ENCODE measurements at regions not wholly inside any gene's neighbourhood (a gene's known extent, or its start where the extent isn't known, plus 50 kb on each side); places are given as distances from the start of the nearest gene placed in this dataset.

DNA sequence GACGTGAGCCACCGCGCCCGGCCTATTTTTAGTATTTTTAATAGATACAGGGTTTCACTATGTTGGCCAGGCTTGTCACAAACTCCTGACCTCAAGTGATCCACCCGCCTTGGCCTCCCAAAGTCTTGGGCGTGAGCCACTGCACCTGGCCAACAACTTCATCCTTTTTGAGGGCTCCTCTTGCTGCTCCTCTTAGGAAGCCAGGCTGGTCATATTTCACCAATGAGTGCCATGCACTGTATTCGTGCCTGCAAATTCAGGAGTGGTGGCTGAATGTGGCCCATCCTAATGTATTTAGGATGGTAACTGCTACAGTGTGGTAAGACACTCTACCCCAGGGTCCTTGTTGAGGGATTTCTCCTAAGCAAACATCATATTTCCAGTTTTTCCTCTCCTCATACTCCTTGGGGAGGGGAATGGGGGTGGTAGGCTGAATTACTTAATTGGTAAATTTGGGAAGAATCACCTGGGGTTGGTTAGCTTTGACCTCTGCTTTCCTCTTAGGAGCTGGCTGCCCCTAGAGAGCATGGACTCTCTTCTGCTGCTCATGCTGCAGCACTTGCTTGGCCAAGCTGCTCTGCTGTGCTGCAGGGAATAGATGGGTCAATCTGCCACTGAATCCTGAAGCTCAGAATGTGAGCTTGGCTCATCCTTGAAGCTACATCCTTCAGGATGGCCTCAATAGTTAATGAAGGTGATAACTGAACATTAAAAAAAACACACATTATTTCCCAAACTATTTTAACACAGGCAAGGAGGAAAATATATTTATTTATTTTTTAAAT lies 167.4 kb downstream of the HS3ST1 start:
- H3K9me3 Mint-ChIP-seq = no peaks in the 10 kb centered on the region
- DNase-seq (ENCODE audit: low spot score) = no peak
- H3K36me3 Mint-ChIP-seq (ENCODE audit: low read depth) = no peaks in the 10 kb centered on the region
- H3K27me3 Mint-ChIP-seq (ENCODE audit: low read depth) = peaks cover 1% of the 10 kb centered on the region
- intact Hi-C loops (cut with micrococcal nuclease) = no loop called here
- H3K27ac Mint-ChIP-seq = no peak overlapping the region
- no peaks in the 10 kb centered on the region for H3K4me1 Mint-ChIP-seq (ENCODE audit: low read depth)
- no peak overlapping the region for H3K4me3 Mint-ChIP-seq (ENCODE audit: low read depth)

DNA sequence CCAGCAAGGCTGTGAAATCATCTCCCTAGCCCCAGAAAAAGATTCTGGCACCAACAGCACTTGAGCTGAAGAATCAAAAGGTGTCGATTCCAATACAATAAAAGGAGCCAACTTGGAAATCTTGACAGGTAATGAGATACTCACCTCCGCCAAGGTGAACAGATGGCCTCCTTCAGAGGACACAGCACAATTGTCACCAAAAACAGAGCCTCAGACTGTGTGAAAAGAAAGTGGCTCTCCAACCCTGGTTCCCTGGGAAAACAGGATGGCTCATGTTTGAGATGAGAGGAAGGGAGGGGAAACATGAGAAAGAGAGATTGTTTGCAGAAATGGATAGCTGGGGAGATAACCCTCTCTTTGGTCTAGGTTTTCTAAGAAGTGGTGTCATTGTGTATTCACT lies 168.9 kb downstream of the HS3ST1 start:
- intact Hi-C loops (cut with micrococcal nuclease) = no loop called here
- Mint-ChIP-seq H3K36me3 (ENCODE audit: low read depth) (no peaks in the 10 kb centered on the region), H3K4me1 (ENCODE audit: low read depth) (no peaks in the 10 kb centered on the region), H3K27me3 (ENCODE audit: low read depth) (no peaks in the 10 kb centered on the region), H3K9me3 (no peaks in the 10 kb centered on the region), H3K27ac (no peak overlapping the region), H3K4me3 (ENCODE audit: low read depth) (no peak overlapping the region)
- no peak for DNase-seq (ENCODE audit: low spot score)

DNA sequence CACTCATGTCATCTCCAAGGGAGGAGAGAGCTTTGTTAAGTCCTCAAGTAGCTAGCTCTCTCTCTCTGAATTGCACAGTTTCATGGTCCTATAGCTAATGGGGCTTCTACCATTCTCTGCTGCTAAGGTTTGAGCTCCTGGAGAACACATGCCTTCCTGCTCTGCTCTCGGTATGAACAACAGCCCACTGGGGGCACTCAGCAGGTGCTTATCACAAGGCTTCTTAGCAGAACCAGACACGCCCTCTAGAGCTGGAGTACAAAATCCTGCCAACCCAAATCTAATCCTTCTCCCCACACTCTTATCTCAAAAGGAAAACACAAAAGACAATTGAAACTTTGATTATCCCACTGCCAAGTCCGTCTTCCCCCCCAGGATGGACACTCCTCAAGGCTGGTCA lies 176.5 kb downstream of the HS3ST1 start:
- no peaks in the 10 kb centered on the region for H3K27me3 Mint-ChIP-seq (ENCODE audit: low read depth)
- no peak for DNase-seq (ENCODE audit: low spot score)

DNA sequence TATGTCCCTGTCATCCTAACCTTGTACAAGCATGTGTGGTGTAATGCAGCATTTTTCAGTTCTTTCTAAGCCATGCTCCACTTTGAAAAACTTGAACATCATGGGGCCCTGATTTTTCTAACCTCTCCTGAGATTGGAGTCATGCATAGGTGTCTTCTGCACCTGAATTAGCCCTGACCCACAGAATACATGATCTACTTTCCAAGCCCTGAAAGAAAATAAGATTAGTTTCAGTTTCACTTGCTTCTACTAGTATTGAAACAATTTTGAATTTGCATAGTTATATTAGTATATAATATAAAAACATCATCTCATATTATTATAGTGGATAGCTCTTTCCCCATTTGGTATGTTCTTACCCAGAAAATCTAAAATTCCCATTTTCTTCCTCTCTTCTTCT lies 178.2 kb downstream of the HS3ST1 start:
- Mint-ChIP-seq H3K9me3 (no peaks in the 10 kb centered on the region), H3K27me3 (ENCODE audit: low read depth) (no peaks in the 10 kb centered on the region), H3K27ac (no peak overlapping the region), H3K4me1 (ENCODE audit: low read depth) (no peaks in the 10 kb centered on the region), H3K36me3 (ENCODE audit: low read depth) (no peaks in the 10 kb centered on the region), H3K4me3 (ENCODE audit: low read depth) (no peak overlapping the region)
- intact Hi-C loops (cut with micrococcal nuclease) = no loop called here
- no peak for DNase-seq (ENCODE audit: low spot score)

More for the DNA sequence above, 176.5 kb downstream of the HS3ST1 start:
- no peaks in the 10 kb centered on the region for H3K9me3 Mint-ChIP-seq
- no peaks in the 10 kb centered on the region for H3K36me3 Mint-ChIP-seq (ENCODE audit: low read depth)
- H3K4me1 Mint-ChIP-seq (ENCODE audit: low read depth) = no peaks in the 10 kb centered on the region
- intact Hi-C loops (cut with micrococcal nuclease) = no loop called here
- no peak overlapping the region for H3K4me3 Mint-ChIP-seq (ENCODE audit: low read depth)
- H3K27ac Mint-ChIP-seq = no peak overlapping the region

DNA sequence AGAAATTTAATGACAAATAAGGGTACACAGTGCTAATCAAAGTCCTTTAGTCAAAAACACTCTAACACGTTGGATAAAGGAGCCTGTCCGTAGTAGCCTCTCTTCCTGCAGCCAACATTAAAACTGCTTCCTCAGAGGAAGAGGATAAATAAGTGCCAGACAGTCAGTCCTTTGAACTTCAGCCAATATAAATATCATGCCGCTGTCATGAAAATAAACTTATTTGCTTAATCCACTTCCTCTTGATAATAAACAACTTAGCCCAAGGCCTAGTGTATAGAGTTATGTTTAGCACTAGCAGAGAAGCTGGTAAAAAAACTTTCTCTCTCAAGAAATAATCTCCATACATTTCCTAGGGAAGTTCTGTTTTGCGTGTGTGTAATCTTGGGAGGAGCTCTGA lies 196.7 kb downstream of the HS3ST1 start:
- no peaks in the 10 kb centered on the region for H3K9me3 Mint-ChIP-seq
- H3K4me3 Mint-ChIP-seq (ENCODE audit: low read depth) = no peak overlapping the region
- DNase-seq (ENCODE audit: low spot score) = no peak
- no peaks in the 10 kb centered on the region for H3K4me1 Mint-ChIP-seq (ENCODE audit: low read depth)
- intact Hi-C loops (cut with micrococcal nuclease) = no loop called here
- no peaks in the 10 kb centered on the region for H3K27me3 Mint-ChIP-seq (ENCODE audit: low read depth)
- no peak overlapping the region for H3K27ac Mint-ChIP-seq
- H3K36me3 Mint-ChIP-seq (ENCODE audit: low read depth) = no peaks in the 10 kb centered on the region

DNA sequence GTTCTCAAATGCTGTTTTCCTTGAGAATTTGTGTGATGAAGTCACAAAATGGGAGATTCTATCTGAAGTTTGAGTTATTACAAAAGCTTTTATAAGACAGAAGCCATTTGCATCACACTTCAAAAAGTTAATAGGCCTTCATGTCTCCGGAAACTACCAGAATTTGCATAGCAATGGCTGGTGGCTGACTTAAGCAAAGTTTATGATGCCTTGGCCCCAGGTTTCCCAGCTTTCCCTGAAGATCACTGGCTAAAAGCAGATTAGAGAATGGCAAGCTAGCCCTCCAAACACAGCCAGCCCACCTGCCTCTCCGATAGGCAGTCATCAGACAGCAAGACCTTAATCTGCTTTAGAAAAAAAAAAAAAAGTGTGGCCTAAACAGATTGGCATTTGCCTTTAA lies 197.8 kb downstream of the HS3ST1 start:
- DNase-seq (ENCODE audit: low spot score) = no peak
- Mint-ChIP-seq H3K4me3 (ENCODE audit: low read depth) (no peak overlapping the region), H3K27me3 (ENCODE audit: low read depth) (no peaks in the 10 kb centered on the region), H3K4me1 (ENCODE audit: low read depth) (no peaks in the 10 kb centered on the region), H3K9me3 (no peaks in the 10 kb centered on the region), H3K36me3 (ENCODE audit: low read depth) (no peaks in the 10 kb centered on the region), H3K27ac (no peak overlapping the region)
- intact Hi-C loops (cut with micrococcal nuclease) = no loop called here

DNA sequence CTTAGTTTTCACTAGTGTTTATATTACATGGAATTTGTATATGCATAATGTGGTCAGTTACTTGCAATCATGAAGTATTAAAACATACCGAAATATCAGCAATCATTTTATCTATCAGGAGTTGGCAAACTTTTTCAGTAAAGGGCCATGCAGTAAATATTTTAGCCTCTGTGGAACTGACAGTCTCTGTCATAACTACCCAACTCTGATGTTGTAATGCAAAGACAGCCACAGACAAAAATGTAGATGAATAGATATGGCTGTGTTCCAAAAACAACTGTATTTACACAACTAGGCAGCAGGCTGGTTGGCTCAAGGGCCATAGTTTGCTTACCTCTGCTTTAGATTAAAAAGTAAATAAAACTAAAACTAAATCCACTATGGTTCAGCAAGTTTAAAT lies 200.2 kb downstream of the HS3ST1 start:
- H3K27me3 Mint-ChIP-seq (ENCODE audit: low read depth) = no peaks in the 10 kb centered on the region
- H3K9me3 Mint-ChIP-seq = no peaks in the 10 kb centered on the region
- H3K4me3 Mint-ChIP-seq (ENCODE audit: low read depth) = no peak overlapping the region
- no peak for DNase-seq (ENCODE audit: low spot score)
- no peaks in the 10 kb centered on the region for H3K4me1 Mint-ChIP-seq (ENCODE audit: low read depth)
- no peaks in the 10 kb centered on the region for H3K36me3 Mint-ChIP-seq (ENCODE audit: low read depth)
- no peak overlapping the region for H3K27ac Mint-ChIP-seq
- intact Hi-C loops (cut with micrococcal nuclease) = no loop called here

DNA sequence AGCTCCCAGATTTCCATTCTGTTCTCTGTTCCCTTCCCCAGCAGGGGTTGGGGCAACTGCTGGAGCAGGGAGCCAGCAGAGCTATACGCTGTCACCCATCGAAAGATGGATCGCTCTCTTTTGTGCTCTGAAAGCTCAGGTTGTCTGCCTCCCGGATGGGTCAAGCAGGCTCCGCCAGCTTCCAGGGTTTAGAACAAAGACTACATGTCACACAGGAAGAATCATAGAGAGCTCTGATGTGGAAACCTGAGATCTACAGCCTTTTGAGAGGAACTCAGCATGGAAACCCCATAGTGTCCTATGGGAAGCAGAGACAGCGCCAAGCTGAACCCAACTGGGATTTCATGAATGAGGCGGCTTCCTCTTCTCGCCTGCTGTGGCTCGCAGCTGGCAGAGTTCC lies 205.4 kb downstream of the HS3ST1 start:
- no peak overlapping the region for H3K4me3 Mint-ChIP-seq (ENCODE audit: low read depth)
- no peaks in the 10 kb centered on the region for H3K4me1 Mint-ChIP-seq (ENCODE audit: low read depth)
- H3K9me3 Mint-ChIP-seq = no peaks in the 10 kb centered on the region
- no peak overlapping the region for H3K27ac Mint-ChIP-seq
- no peak for DNase-seq (ENCODE audit: low spot score)
- intact Hi-C loops (cut with micrococcal nuclease) = no loop called here
- H3K36me3 Mint-ChIP-seq (ENCODE audit: low read depth) = no peaks in the 10 kb centered on the region
- H3K27me3 Mint-ChIP-seq (ENCODE audit: low read depth) = no peaks in the 10 kb centered on the region

DNA sequence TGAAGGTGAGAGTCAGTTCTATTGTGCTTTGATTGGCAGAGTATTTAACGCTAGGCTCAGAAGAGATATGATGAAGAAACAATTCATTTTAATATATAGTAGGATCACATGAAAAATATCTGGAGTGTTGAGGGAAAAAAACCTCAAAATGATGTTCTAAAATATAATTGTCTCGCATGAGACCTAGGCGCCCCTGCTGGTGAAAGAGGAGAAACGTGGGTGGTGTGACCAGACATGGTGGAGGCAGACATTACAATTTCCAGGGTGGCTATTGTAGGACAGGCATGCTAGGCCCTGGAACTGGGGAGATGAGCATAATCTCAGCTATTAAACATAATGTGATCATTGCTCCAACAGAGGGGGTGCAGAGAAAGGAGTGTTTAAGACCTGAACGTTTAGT lies 210.0 kb downstream of the HS3ST1 start:
- no peak for DNase-seq (ENCODE audit: low spot score)
- no peaks in the 10 kb centered on the region for H3K36me3 Mint-ChIP-seq (ENCODE audit: low read depth)

DNA sequence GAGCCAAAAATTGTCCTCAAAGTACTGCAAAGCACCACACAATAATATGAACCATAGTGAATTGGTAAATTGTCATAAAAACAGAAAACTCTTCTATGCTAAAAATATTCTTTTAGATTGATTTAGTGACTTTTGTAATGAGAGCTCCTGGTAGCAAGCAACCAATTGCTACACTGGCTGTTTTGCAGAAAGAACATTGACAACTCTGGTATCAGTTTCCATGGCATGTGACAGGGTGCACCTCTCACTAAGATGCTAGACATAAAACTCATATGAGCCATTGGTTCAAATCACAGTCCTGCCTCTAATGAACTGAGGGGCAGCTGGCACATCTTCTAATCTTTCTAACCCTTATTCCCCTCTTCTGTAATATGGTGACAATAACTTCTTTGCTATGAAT lies 212.2 kb downstream of the HS3ST1 start:
- Mint-ChIP-seq H3K4me1 (ENCODE audit: low read depth) (no peaks in the 10 kb centered on the region), H3K27me3 (ENCODE audit: low read depth) (no peaks in the 10 kb centered on the region), H3K27ac (no peak overlapping the region), H3K4me3 (ENCODE audit: low read depth) (no peak overlapping the region), H3K36me3 (ENCODE audit: low read depth) (no peaks in the 10 kb centered on the region), H3K9me3 (no peaks in the 10 kb centered on the region)
- no peak for DNase-seq (ENCODE audit: low spot score)
- intact Hi-C loops (cut with micrococcal nuclease) = no loop called here

More for the DNA sequence above, 210.0 kb downstream of the HS3ST1 start:
- Mint-ChIP-seq H3K27ac (no peak overlapping the region), H3K4me3 (ENCODE audit: low read depth) (no peak overlapping the region), H3K4me1 (ENCODE audit: low read depth) (no peaks in the 10 kb centered on the region), H3K9me3 (no peaks in the 10 kb centered on the region), H3K27me3 (ENCODE audit: low read depth) (no peaks in the 10 kb centered on the region)
- intact Hi-C loops (cut with micrococcal nuclease) = no loop called here

DNA sequence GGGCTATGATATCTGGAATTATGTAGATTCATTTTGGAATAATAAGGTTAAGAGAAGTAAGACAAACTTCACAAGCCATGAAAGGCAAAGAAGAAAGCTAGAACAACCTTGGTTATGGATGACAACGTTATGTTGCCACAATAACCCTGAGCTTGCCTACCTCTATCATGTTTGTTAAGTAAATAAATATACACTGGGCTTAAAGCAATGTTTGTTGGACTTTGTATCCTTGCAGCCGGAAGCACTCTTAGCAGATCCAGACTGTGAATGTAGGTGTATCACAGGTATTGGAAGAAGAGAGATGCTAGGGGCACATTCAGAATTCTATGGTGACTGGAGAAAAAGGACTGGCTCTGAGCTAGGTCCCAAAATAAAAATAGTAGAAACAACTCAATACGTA lies 214.4 kb downstream of the HS3ST1 start:
- Mint-ChIP-seq H3K4me1 (ENCODE audit: low read depth) (no peaks in the 10 kb centered on the region), H3K36me3 (ENCODE audit: low read depth) (no peaks in the 10 kb centered on the region), H3K4me3 (ENCODE audit: low read depth) (no peak overlapping the region), H3K27ac (no peak overlapping the region), H3K27me3 (ENCODE audit: low read depth) (no peaks in the 10 kb centered on the region), H3K9me3 (peaks cover 7% of the 10 kb centered on the region)
- no peak for DNase-seq (ENCODE audit: low spot score)
- intact Hi-C loops (cut with micrococcal nuclease) = no loop called here

DNA sequence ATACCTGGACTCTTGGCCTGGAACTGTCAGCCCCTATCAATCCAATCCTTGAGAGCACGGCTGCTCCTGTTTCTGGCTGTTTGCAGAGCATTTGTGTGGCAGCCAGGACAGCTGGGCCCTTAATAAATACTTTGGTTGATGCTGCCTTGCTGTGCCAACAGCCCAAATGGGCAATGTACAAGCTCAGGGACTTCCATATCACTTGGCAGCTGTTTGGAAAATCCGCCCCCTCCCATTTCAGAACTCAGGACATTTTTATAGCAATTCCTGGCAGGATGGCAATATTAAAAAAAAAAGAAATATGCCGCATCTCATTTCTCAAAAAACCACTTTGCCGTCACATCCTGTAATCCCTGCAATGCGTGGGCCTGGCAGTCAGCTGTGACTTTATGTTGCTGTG lies 218.9 kb downstream of the HS3ST1 start:
- no peak for DNase-seq (ENCODE audit: low spot score)
- Mint-ChIP-seq H3K9me3 (peaks cover 26% of the 10 kb centered on the region), H3K4me3 (ENCODE audit: low read depth) (no peak overlapping the region), H3K27ac (no peak overlapping the region), H3K4me1 (ENCODE audit: low read depth) (no peaks in the 10 kb centered on the region), H3K27me3 (ENCODE audit: low read depth) (no peaks in the 10 kb centered on the region), H3K36me3 (ENCODE audit: low read depth) (no peaks in the 10 kb centered on the region)
- intact Hi-C loops (cut with micrococcal nuclease) = no loop called here

DNA sequence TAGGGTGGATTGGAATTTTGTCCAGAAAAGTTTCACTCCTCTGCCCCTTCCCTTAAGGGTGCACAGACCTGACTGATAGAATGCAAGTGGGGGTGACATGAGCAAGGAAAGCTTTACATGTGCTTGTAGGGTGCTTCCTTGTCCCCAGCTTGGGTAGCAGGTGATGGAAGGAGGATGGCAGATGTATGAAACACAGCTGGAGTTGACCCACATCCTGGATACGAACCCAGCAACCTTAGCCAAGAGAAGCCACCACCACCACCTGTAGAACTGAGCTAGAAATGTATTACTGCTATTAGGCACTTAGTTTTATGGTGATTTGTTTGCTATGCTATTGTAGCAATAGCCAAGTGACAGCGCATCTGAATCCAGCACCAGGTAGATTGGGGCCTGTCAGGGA lies 227.4 kb downstream of the HS3ST1 start:
- Mint-ChIP-seq H3K36me3 (ENCODE audit: low read depth) (no peaks in the 10 kb centered on the region), H3K4me3 (ENCODE audit: low read depth) (no peak overlapping the region), H3K27me3 (ENCODE audit: low read depth) (no peaks in the 10 kb centered on the region), H3K27ac (no peak overlapping the region), H3K4me1 (ENCODE audit: low read depth) (no peaks in the 10 kb centered on the region), H3K9me3 (no peaks in the 10 kb centered on the region)
- intact Hi-C loops (cut with micrococcal nuclease) = no loop called here
- no peak for DNase-seq (ENCODE audit: low spot score)

Measured in activated T-helper 2 cell treated with anti-CD3 and anti-CD28 coated beads, Interferon-gamma antibody, Interleukin-2, Interleukin-4, amounts not matched to agents 10 μg/mL and 5 μg/mL and 100 μg/mL, durations not matched to agents 14 hours and 24 hours and 36 hours (primary cell).